Gastroesophageal sphincter (tissue), 4 donors: ENCODE measurements at regions not wholly inside any gene's neighbourhood (a gene's known extent, or its start where the extent isn't known, plus 50 kb on each side); places are given as distances from the start of the nearest gene placed in this dataset.
A peak's percentile ranks its signal among the peaks of the same experiment; 100 is the strongest.
"Not testable (repeated sequence)": the region's sequence is repeated elsewhere in the genome, so short reads cannot be mapped to it uniquely, and the experiment has no call there.

ENCODE experiments used
- ATAC-seq: fragments of 150-250 bp; one replicate; pipeline ENCODE4 v1.9.1; 2016; ENCODE audit warnings: mild to moderate bottlenecking, moderate library complexity
- H3K27ac ChIP-seq, 4 donors: fragments of 200-600 bp; sonication (generic) in 3 of 4; 1 replicate in 3 of 4; 2 replicates in 1 of 4; pipeline ENCODE4 v1.5.1; 2016 to 2019
- H3K27me3 ChIP-seq: fragments of 200-600 bp; sonication (generic); one replicate; pipeline ENCODE4 v1.5.1; 2019
- H3K36me3 ChIP-seq, 2 donors: fragments of 200-600 bp; sonication (generic); one replicate each; pipeline ENCODE4 v1.5.1; 2019; ENCODE audit warnings: control low read depth in 1 of 2
- H3K4me1 ChIP-seq, 3 donors: fragments of 200-600 bp; sonication (generic); 1 replicate in 2 of 3; 2 replicates in 1 of 3; pipeline ENCODE4 v1.5.1; 2016 to 2019; ENCODE audit warnings: control low read depth in 2 of 3
- H3K4me3 ChIP-seq, 2 donors: fragments of 200-600 bp; sonication (generic); one replicate each; pipeline ENCODE4 v1.5.1; 2019; ENCODE audit warnings: mild to moderate bottlenecking in 1 of 2, moderate library complexity in 1 of 2
- H3K9me3 ChIP-seq, 3 donors: fragments of 200-600 bp; sonication (generic); one replicate each; pipeline ENCODE4 v1.5.1; 2017 to 2019; ENCODE audit warnings: control low read depth in 2 of 3
- EP300 ChIP-seq: sonication (generic); formaldehyde crosslinking; IDR thresholded peaks from one replicate; pipeline ENCODE4 v1.6.1; 2017; ENCODE audit warnings: antibody characterized with exemption, mild to moderate bottlenecking
- POLR2A ChIP-seq, 2 donors: fragments of 450-650 bp; IDR thresholded peaks; one replicate each; pipeline ENCODE4 v1.6.1; 2017; ENCODE audit warnings: antibody characterized with exemption in 2 of 2, mild to moderate bottlenecking in 2 of 2, moderate library complexity in 1 of 2
- POLR2AphosphoS5 ChIP-seq: sonication (generic); formaldehyde crosslinking; IDR thresholded peaks from one replicate; pipeline ENCODE4 v1.6.1; 2017; ENCODE audit warnings: antibody characterized with exemption
- WGBS, 2 donors: methylation state at CpG; one replicate each; pipeline ENCODE4 v1.1.5; 2018; ENCODE audit warnings: low coverage in 1 of 2; 5-methylcytosine and 5-hydroxymethylcytosine counted together
- TF ChIP-seq, protein P1 (sequence below), 4 experiments: fragments of 200-600 bp in 2 of 4; fragments of 450-650 bp in 2 of 4; sonication (generic) in 1 of 4; IDR thresholded peaks; one replicate each; pipeline ENCODE4 v1.5.1; 2017 to 2019; ENCODE audit warnings: antibody characterized with exemption in 4 of 4, mild to moderate bottlenecking in 2 of 4, moderate library complexity in 2 of 4

DNA sequence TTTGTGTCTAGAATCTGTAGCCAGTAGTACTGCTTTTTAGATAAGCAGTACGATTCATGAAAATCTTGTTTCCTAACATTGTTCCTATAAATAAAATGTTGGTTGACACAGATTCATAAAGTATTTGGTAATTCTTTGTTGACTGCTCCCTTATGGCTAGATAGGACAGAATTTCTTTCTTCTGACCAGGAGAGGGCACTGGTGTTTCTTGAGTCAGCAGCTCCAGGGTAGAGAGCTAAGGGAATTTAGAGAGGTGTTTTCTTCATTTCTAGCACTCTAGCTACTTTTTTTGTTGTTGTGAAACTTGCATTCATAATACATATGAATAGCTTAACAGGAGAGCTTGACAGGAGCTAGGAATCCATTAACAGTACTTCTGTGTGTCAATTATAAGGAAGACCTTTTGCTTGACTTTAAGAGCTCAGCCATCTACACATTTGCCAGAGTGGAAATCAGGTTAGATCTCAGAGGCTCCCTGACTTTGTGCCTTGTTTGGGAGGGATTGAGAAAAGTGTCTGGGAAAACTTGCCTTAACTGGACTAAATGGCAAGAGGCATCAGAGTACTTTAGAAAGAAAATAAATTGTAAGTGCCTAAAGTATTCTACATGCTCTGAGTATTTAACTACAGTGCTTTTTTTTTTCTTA is 756.1 kb downstream of the SH3BGRL start:
- no peaks in the 10 kb centered on the region for H3K9me3 ChIP-seq
- TF ChIP-seq, protein P1, sequence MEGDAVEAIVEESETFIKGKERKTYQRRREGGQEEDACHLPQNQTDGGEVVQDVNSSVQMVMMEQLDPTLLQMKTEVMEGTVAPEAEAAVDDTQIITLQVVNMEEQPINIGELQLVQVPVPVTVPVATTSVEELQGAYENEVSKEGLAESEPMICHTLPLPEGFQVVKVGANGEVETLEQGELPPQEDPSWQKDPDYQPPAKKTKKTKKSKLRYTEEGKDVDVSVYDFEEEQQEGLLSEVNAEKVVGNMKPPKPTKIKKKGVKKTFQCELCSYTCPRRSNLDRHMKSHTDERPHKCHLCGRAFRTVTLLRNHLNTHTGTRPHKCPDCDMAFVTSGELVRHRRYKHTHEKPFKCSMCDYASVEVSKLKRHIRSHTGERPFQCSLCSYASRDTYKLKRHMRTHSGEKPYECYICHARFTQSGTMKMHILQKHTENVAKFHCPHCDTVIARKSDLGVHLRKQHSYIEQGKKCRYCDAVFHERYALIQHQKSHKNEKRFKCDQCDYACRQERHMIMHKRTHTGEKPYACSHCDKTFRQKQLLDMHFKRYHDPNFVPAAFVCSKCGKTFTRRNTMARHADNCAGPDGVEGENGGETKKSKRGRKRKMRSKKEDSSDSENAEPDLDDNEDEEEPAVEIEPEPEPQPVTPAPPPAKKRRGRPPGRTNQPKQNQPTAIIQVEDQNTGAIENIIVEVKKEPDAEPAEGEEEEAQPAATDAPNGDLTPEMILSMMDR (IDR thresholded peaks at IDR 0.05): peak in 1 of 4 experiments; percentile 27
- no peak for TF ChIP-seq POLR2AphosphoS5
- no peak overlapping the region for H3K4me3 ChIP-seq
- no peaks in the 10 kb centered on the region for H3K36me3 ChIP-seq
- H3K27ac ChIP-seq: no peak overlapping the region
- 0 to 13% methylated on average over 1 of the region's 1 CpG for WGBS, 2 donors
- no peaks in the 10 kb centered on the region for H3K27me3 ChIP-seq
- no peaks in the 10 kb centered on the region for H3K4me1 ChIP-seq
- no peak for ATAC-seq

DNA sequence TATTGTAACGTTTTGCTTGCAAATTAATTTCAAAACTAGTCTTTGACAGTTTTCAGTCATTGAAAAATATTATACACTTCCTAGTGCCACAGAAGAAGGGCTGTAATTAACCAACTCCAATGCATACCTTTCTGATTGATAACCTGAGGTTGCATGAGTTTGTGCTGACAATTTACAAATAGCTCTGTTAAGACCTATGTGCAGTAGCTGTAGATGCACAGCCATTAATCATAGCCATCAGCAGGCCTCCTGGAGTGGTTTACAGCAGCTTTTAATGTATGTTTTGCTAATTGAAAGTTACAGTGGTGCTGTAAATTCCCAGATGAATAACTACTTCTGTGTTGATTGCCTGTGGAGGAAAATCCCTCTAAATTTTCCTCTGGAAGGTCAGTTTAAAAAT is 758.1 kb downstream of the SH3BGRL start:
- H3K9me3 ChIP-seq: no peaks in the 10 kb centered on the region
- ATAC-seq: no peak
- WGBS, 2 donors: 13% methylated on average over 1 of the region's 1 CpG
- TF ChIP-seq EP300 (no peak), POLR2A (IDR thresholded peaks at IDR 0.05) (no peak), POLR2AphosphoS5 (no peak)
- TF ChIP-seq, protein P1 (IDR thresholded peaks at IDR 0.05): no peak
- H3K4me3 ChIP-seq: no peak overlapping the region
- no peaks in the 10 kb centered on the region for H3K4me1 ChIP-seq
- H3K27me3 ChIP-seq: no peaks in the 10 kb centered on the region
- no peak overlapping the region for H3K27ac ChIP-seq
- H3K36me3 ChIP-seq: no peaks in the 10 kb centered on the region

DNA sequence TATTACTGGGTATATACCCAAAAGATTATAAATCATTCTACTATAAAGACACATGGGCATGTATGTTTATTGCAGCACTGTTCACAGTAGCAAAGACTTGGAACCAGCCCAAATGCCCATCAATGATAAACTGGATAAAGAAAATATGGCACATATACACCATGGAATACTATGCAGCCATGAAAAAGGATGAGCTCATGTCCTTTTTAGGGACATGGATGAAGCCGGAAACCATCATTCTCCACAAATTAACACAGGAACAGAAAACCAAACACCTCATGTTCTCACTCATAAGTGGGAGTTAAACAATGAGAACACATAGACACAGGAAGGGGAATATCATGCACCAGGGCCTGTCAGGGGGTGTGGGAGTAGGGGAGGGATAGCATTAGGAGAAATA is 772.5 kb downstream of the SH3BGRL start:
- H3K9me3 ChIP-seq, H3K4me3 ChIP-seq, ATAC-seq, H3K4me1 ChIP-seq, H3K27ac ChIP-seq, H3K27me3 ChIP-seq, H3K36me3 ChIP-seq: not testable (repeated sequence)
- WGBS, 2 donors: 82 to 100% methylated on average over 1 of the region's 1 CpG

DNA sequence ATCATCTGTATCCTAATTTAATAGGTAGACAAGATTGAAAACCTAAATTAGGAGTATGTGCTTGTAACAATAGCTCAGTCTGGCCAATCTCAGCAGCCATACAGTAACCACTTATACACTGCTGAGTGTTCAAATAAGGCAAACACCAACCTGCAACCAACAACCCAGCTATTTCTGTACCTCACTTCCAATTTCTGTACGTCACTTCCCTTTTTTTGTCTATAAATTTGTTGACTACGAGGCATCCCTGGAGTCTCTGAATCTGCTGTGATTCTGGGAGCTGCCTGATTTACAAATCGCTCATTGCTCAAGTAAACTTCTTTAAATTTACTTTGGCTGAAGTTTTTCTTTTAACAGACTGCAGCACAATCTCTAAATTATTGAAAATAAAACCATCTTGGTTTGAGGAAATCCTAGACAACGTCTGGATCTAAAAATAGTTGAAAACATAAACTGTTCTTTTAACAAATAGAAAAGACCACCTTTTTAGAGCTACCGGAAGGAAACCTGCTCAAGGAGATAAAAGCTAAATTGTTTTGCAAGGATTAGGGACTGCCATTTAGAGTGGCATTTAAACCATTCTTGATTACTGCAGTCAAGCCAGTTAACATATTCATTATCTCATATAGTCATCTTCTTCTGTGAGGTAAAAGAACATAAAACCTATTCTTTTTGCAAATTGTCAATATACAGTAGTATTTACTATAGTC is 778.1 kb downstream of the SH3BGRL start:
- no peak for ATAC-seq
- H3K4me3 ChIP-seq: no peak overlapping the region

DNA sequence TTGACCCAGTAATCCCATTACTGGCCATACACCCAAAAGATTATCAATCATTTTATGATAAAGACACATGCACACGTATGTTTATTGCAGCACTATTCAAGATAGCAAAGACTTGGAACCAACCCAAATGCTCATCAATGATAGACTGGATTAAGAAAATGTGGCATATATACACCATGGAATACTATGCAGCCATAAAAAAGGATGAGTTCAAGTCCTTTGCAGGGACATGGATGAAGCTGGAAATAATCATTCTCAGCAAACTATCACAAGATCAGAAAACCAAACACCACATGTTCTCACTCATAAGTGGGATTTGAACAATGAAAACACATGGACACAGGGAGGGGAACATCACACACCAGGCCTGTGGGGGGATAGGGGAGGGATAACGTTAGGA is 785.3 kb downstream of the SH3BGRL start:
- WGBS, 2 donors: 54 to 75% methylated on average over 2 of the region's 2 CpGs
- H3K27ac ChIP-seq, H3K4me3 ChIP-seq: not testable (repeated sequence)

More for the DNA sequence above, 778.1 kb downstream of the SH3BGRL start:
- TF ChIP-seq POLR2AphosphoS5 (no peak), POLR2A (IDR thresholded peaks at IDR 0.05) (no peak), EP300 (no peak)
- TF ChIP-seq, protein P1 (IDR thresholded peaks at IDR 0.05): no peak
- 49 to 61% methylated on average over 3 to 4 of the region's 5 CpGs for WGBS, 2 donors
- Histone ChIP-seq H3K27ac (no peak overlapping the region), H3K9me3 (no peaks in the 10 kb centered on the region), H3K27me3 (no peaks in the 10 kb centered on the region), H3K36me3 (no peaks in the 10 kb centered on the region), H3K4me1 (no peaks in the 10 kb centered on the region)

DNA sequence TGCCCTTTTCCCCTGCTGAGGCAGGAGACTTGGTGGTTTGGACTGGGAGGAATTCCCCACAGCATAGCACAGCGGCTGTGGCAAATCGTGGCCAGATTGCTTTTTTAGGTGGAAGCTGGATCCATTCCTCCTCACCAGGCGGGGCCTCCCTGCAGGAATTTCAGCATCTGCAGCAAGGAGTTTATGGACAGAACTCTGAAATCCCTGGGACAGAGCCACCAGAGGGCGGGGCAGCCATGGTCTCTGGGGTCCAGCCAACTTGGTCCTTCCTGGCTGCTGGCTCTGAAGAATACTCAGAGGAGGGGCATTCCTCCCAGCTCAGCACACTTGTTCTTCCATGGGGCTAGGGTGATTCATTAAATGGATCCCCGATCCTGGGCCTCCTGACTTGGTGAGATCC is 794.3 kb downstream of the SH3BGRL start:
- Histone ChIP-seq H3K27me3 (no peaks in the 10 kb centered on the region), H3K36me3 (no peaks in the 10 kb centered on the region), H3K4me1 (no peaks in the 10 kb centered on the region), H3K9me3 (peaks cover 0 to 6% (median 0%) of the 10 kb centered on the region in 3 donors), H3K27ac (no peak overlapping the region), H3K4me3 (no peak overlapping the region)
- 100% methylated on average over 1 of the region's 5 CpGs; no CpG with 5 or more reads in 1 of the 2 donors for WGBS, 2 donors
- TF ChIP-seq POLR2AphosphoS5 (no peak), EP300 (no peak), POLR2A (IDR thresholded peaks at IDR 0.05) (no peak)
- TF ChIP-seq, protein P1 (IDR thresholded peaks at IDR 0.05): no peak
- ATAC-seq: no peak

More for the DNA sequence above, 785.3 kb downstream of the SH3BGRL start:
- H3K36me3 ChIP-seq, H3K9me3 ChIP-seq, ATAC-seq, H3K4me1 ChIP-seq, H3K27me3 ChIP-seq: not testable (repeated sequence)
